Right renal pelvis (tissue), 4 donors: ENCODE measurements at regions not wholly inside any gene's neighbourhood (a gene's known extent, or its start where the extent isn't known, plus 50 kb on each side); places are given as distances from the start of the nearest gene placed in this dataset.
A peak's percentile ranks its signal among the peaks of the same experiment; 100 is the strongest.
"Not testable (repeated sequence)": the region's sequence is repeated elsewhere in the genome, so short reads cannot be mapped to it uniquely, and the experiment has no call there.

Experiments
- DNase-seq, 4 donors: peaks; one replicate each; pipeline ENCODE4 v3.0.0-alpha.2; 2013; ENCODE audit warnings: low read depth in 4 of 4, low spot score in 3 of 4, missing footprints in 1 of 4

GRCh38 chr17:12195418-12195817 is 174.7 kb downstream of the MAP2K4 start:
- DNase-seq: no peak

- no peak for DNase-seq
Measured at GRCh38 chr17:12201294-12201880, 180.7 kb downstream of the MAP2K4 start.

GRCh38 chr17:12209632-12210191 is 189.0 kb downstream of the MAP2K4 start:
- DNase-seq: peak in 2 of 4 donors; percentile 46 to 51

GRCh38 chr17:12220714-12221439 is 200.2 kb downstream of the MAP2K4 start:
- DNase-seq: not testable (repeated sequence)

GRCh38 chr17:12222392-12222791 is 201.7 kb downstream of the MAP2K4 start:
- DNase-seq: no peak

GRCh38 chr17:12227547-12227946 is 206.9 kb downstream of the MAP2K4 start:
- no peak for DNase-seq

GRCh38 chr17:12229335-12229734 is 208.7 kb downstream of the MAP2K4 start:
- DNase-seq: no peak

GRCh38 chr17:12230481-12231354 is 210.0 kb downstream of the MAP2K4 start:
- peak in 2 of 4 donors; percentile 46 to 66 for DNase-seq

GRCh38 chr17:12231355-12231682 is 210.6 kb downstream of the MAP2K4 start:
- DNase-seq: no peak

GRCh38 chr17:12239021-12239420 is 218.3 kb downstream of the MAP2K4 start:
- DNase-seq: not testable (repeated sequence)

GRCh38 chr17:12242345-12242954 is 221.8 kb downstream of the MAP2K4 start:
- DNase-seq: no peak

- no peak for DNase-seq
Measured at GRCh38 chr17:12247761-12248160, 227.1 kb downstream of the MAP2K4 start.

GRCh38 chr17:12250973-12251372 is 230.3 kb downstream of the MAP2K4 start:
- DNase-seq: no peak

- DNase-seq: no peak
Measured at GRCh38 chr17:12252462-12252861, 231.8 kb downstream of the MAP2K4 start.

- DNase-seq: no peak
Measured at GRCh38 chr17:12254460-12254859, 233.8 kb downstream of the MAP2K4 start.

GRCh38 chr17:12256380-12256995 is 235.8 kb downstream of the MAP2K4 start:
- peak; percentile 17 to 55 (median 47) for DNase-seq

- no peak for DNase-seq
Measured at GRCh38 chr17:12257176-12257575, 236.5 kb downstream of the MAP2K4 start.

- no peak for DNase-seq
Measured at GRCh38 chr17:12261354-12261753, 240.7 kb downstream of the MAP2K4 start.

- no peak for DNase-seq
Measured at GRCh38 chr17:12269751-12270150, 249.1 kb downstream of the MAP2K4 start.

GRCh38 chr17:12277827-12278226 is 257.1 kb downstream of the MAP2K4 start:
- DNase-seq: no peak
